OCI-LY1 (cell line): ENCODE measurements at regions not wholly inside any gene's neighbourhood (a gene's known extent, or its start where the extent isn't known, plus 50 kb on each side); places are given as distances from the start of the nearest gene placed in this dataset.

ENCODE experiments used
- H2AFZ ChIP-seq: fragments of 200-600 bp; sonication (generic), shearing (Covaris generic); 2 replicates; pipeline ENCODE4 v1.6.0; 2014; ENCODE audit warnings: antibody characterized with exemption, mild to moderate bottlenecking, low read length
- H3F3A ChIP-seq: fragments of 200-600 bp; sonication (generic), shearing (Covaris generic); 2 replicates; pipeline ENCODE4 v1.6.0; 2014; ENCODE audit warnings: mild to moderate bottlenecking, antibody characterized with exemption, low read length, moderate library complexity; ENCODE audit not compliant: insufficient read depth
- H3K27ac ChIP-seq: fragments of 200-600 bp; sonication (generic); 2 replicates; pipeline ENCODE4 v1.5.1; 2014; ENCODE audit warnings: low read length, mixed run types, mild to moderate bottlenecking, low read depth; ENCODE audit not compliant: poor library complexity, severe bottlenecking
- H3K27me3 ChIP-seq: fragments of 200-600 bp; sonication (generic); 2 replicates; pipeline ENCODE4 v1.6.0; 2014; ENCODE audit warnings: antibody characterized with exemption, mild to moderate bottlenecking, low read length, moderate library complexity; ENCODE audit not compliant: insufficient read depth
- H3K36me3 ChIP-seq: fragments of 200-600 bp; sonication (generic); 2 replicates; pipeline ENCODE4 v1.6.1; 2014; ENCODE audit warnings: mild to moderate bottlenecking, antibody characterized with exemption, low read length, moderate library complexity, mixed read lengths; ENCODE audit not compliant: insufficient read depth
- H3K4me1 ChIP-seq: fragments of 200-600 bp; sonication (generic); 2 replicates; pipeline ENCODE4 v1.5.1; 2014; ENCODE audit warnings: mild to moderate bottlenecking, low read length, moderate library complexity; ENCODE audit not compliant: insufficient read depth, severe bottlenecking
- H3K4me2 ChIP-seq: fragments of 200-600 bp; sonication (generic), shearing (Covaris generic); 2 replicates; pipeline ENCODE4 v1.6.1; 2014; ENCODE audit warnings: low read length
- H3K4me3 ChIP-seq: fragments of 200-600 bp; sonication (generic); 2 replicates; pipeline ENCODE4 v1.5.1; 2014; ENCODE audit warnings: low read length, low read depth, mild to moderate bottlenecking, mixed read lengths; ENCODE audit not compliant: poor library complexity, severe bottlenecking
- H3K79me2 ChIP-seq: fragments of 200-600 bp; shearing (Covaris generic); 2 replicates; pipeline ENCODE4 v1.6.1; 2016; ENCODE audit warnings: mixed run types, low read length, mixed read lengths; ENCODE audit not compliant: insufficient read depth
- H3K9ac ChIP-seq: fragments of 200-600 bp; sonication (generic), shearing (Covaris generic); 2 replicates; pipeline ENCODE4 v1.6.1; 2014; ENCODE audit warnings: mild to moderate bottlenecking, low read length, mixed read lengths
- H3K9me2 ChIP-seq: fragments of 200-600 bp; sonication (generic), shearing (Covaris generic); 2 replicates; pipeline ENCODE4 v1.6.1; 2014; ENCODE audit warnings: low read depth, mild to moderate bottlenecking, low read length, mixed read lengths
- H3K9me3 ChIP-seq: fragments of 200-600 bp; shearing (Covaris generic); 2 replicates; pipeline ENCODE4 v1.6.1; 2014; ENCODE audit warnings: low read length, mixed read lengths
- H4K20me1 ChIP-seq: fragments of 200-600 bp; sonication (generic), shearing (Covaris generic); 2 replicates; pipeline ENCODE4 v1.6.0; 2016; ENCODE audit warnings: mild to moderate bottlenecking, low read length; ENCODE audit not compliant: insufficient read depth
- CTCF ChIP-seq: fragments of 200-600 bp; sonication (generic), shearing (Covaris generic); IDR thresholded peaks from 2 replicates; pipeline ENCODE4 v1.5.1; 2017; ENCODE audit warnings: mild to moderate bottlenecking, antibody characterized with exemption, low read length, moderate library complexity, mixed read lengths
- EZH2 ChIP-seq: fragments of 200-600 bp; sonication (generic), shearing (Covaris generic); IDR thresholded peaks from 2 replicates; pipeline ENCODE4 v1.8.0; 2017; ENCODE audit warnings: borderline replicate concordance, mixed run types, mild to moderate bottlenecking, antibody characterized with exemption, low read length, moderate library complexity, mixed read lengths

- TF ChIP-seq EZH2 (no peak), CTCF (no peak)
- Histone ChIP-seq H3K27ac (no peak overlapping the region), H3K4me1 (no peaks in the 10 kb centered on the region), H3F3A (no peaks in the 10 kb centered on the region), H3K79me2 (no peaks in the 10 kb centered on the region), H3K9me3 (peaks cover 7% of the 10 kb centered on the region; the same call in 1 of the 2 replicates), H3K9me2 (no peaks in the 10 kb centered on the region), H2AFZ (no peak overlapping the region), H3K4me3 (no peak overlapping the region), H4K20me1 (no peaks in the 10 kb centered on the region), H3K9ac (no peak overlapping the region), H3K36me3 (no peaks in the 10 kb centered on the region), H3K27me3 (no peaks in the 10 kb centered on the region), H3K4me2 (no peak overlapping the region)
Measured at GRCh38 chr10:131500181-131500580, 188.7 kb upstream of the TCERG1L start.

- Histone ChIP-seq H3K27ac (no peak overlapping the region), H2AFZ (no peak overlapping the region), H4K20me1 (no peaks in the 10 kb centered on the region), H3K9me2 (no peaks in the 10 kb centered on the region), H3K4me3 (no peak overlapping the region), H3K27me3 (no peaks in the 10 kb centered on the region), H3F3A (no peaks in the 10 kb centered on the region), H3K4me2 (no peak overlapping the region), H3K36me3 (no peaks in the 10 kb centered on the region), H3K9me3 (peaks cover 7% of the 10 kb centered on the region; the same call in 1 of the 2 replicates), H3K4me1 (no peaks in the 10 kb centered on the region), H3K9ac (no peak overlapping the region), H3K79me2 (no peaks in the 10 kb centered on the region)
- no peak for TF ChIP-seq CTCF
- TF ChIP-seq EZH2 = no peak
Measured at GRCh38 chr10:131500892-131501291, 189.4 kb upstream of the TCERG1L start.

- no peaks in the 10 kb centered on the region for H3K27me3 ChIP-seq
- TF ChIP-seq CTCF (no peak), EZH2 (no peak)
- no peaks in the 10 kb centered on the region for H3K4me1 ChIP-seq
- no peaks in the 10 kb centered on the region for H3K36me3 ChIP-seq
- H3K4me3 ChIP-seq = no peak overlapping the region
- H2AFZ ChIP-seq = no peak overlapping the region
- no peaks in the 10 kb centered on the region for H3F3A ChIP-seq
- no peak overlapping the region for H3K4me2 ChIP-seq
- no peaks in the 10 kb centered on the region for H4K20me1 ChIP-seq
- no peak overlapping the region for H3K9ac ChIP-seq
- no peaks in the 10 kb centered on the region for H3K79me2 ChIP-seq
- peaks cover 7% of the 10 kb centered on the region; the same call in 1 of the 2 replicates for H3K9me3 ChIP-seq
- H3K27ac ChIP-seq = no peak overlapping the region
- no peaks in the 10 kb centered on the region for H3K9me2 ChIP-seq
Measured at GRCh38 chr10:131503992-131504391, 192.5 kb upstream of the TCERG1L start.
